H9 (cell line): ENCODE measurements at regions not wholly inside any gene's neighbourhood (a gene's known extent, or its start where the extent isn't known, plus 50 kb on each side); places are given as distances from the start of the nearest gene placed in this dataset.

Experiments used
- DNase-seq: peaks from one replicate; pipeline ENCODE4 v3.0.0-alpha.2; 2017
- H2AFZ ChIP-seq: one replicate; pipeline ENCODE4 v1.6.1; 2013; ENCODE audit warnings: mild to moderate bottlenecking, low read length, control low read depth, moderate library complexity
- H2AK5ac ChIP-seq: 2 replicates; pipeline ENCODE4 v1.6.1; 2013; ENCODE audit warnings: low read length, control low read depth, mixed read lengths; ENCODE audit not compliant: insufficient read length
- H2BK120ac ChIP-seq: one replicate; pipeline ENCODE4 v1.6.1; 2013; ENCODE audit warnings: low read depth, mild to moderate bottlenecking, low read length, control low read depth, inconsistent platforms; ENCODE audit not compliant: poor library complexity, severe bottlenecking
- H2BK12ac ChIP-seq: 2 replicates; pipeline ENCODE4 v1.6.1; 2013; ENCODE audit warnings: low read length, control low read depth, mixed read lengths, low read depth; ENCODE audit not compliant: insufficient read length
- H2BK15ac ChIP-seq: 2 replicates; pipeline ENCODE4 v1.6.1; 2013; ENCODE audit warnings: low read depth, low read length, control low read depth
- H2BK20ac ChIP-seq: one replicate; pipeline ENCODE4 v1.6.1; 2013; ENCODE audit warnings: low read depth, mild to moderate bottlenecking, low read length, control low read depth, inconsistent platforms; ENCODE audit not compliant: poor library complexity, severe bottlenecking
- H2BK5ac ChIP-seq: 2 replicates; pipeline ENCODE4 v1.6.1; 2013; ENCODE audit warnings: low read length, control low read depth, mixed read lengths; ENCODE audit not compliant: insufficient read length
- H3K14ac ChIP-seq: 2 replicates; pipeline ENCODE4 v1.6.1; 2013; ENCODE audit warnings: low read length, control low read depth; ENCODE audit not compliant: insufficient read depth
- H3K18ac ChIP-seq: 2 replicates; pipeline ENCODE4 v1.6.1; 2013; ENCODE audit warnings: low read depth, mild to moderate bottlenecking, mixed read lengths, low read length, control low read depth; ENCODE audit not compliant: insufficient read length
- H3K23ac ChIP-seq: 2 replicates; pipeline ENCODE4 v1.6.1; 2013; ENCODE audit warnings: low read length, control low read depth, mixed read lengths, low read depth; ENCODE audit not compliant: insufficient read length
- H3K23me2 ChIP-seq: 2 replicates; pipeline ENCODE4 v1.6.1; 2013; ENCODE audit warnings: low read depth, mild to moderate bottlenecking, mixed read lengths, low read length, control low read depth; ENCODE audit not compliant: insufficient read length, poor library complexity, severe bottlenecking
- H3K27ac ChIP-seq: 2 replicates; pipeline ENCODE4 v1.5.1; 2013; ENCODE audit warnings: low read length, control low read depth, mixed read lengths, low read depth; ENCODE audit not compliant: insufficient read length
- H3K27me3 ChIP-seq: 2 replicates; pipeline ENCODE4 v1.6.1; 2013; ENCODE audit warnings: low read length, control low read depth, inconsistent platforms; ENCODE audit not compliant: insufficient read depth
- H3K4ac ChIP-seq: 2 replicates; pipeline ENCODE4 v1.6.1; 2013; ENCODE audit warnings: low read depth, mild to moderate bottlenecking, control low read depth, inconsistent platforms, low read length, moderate library complexity
- H3K4me1 ChIP-seq: 2 replicates; pipeline ENCODE4 v1.6.1; 2013; ENCODE audit warnings: low read length, control low read depth, inconsistent platforms; ENCODE audit not compliant: insufficient read depth
- H3K4me2 ChIP-seq: 2 replicates; pipeline ENCODE4 v1.6.1; 2013; ENCODE audit warnings: low read length, control low read depth, mixed read lengths; ENCODE audit not compliant: insufficient read length, insufficient read depth
- H3K56ac ChIP-seq: 2 replicates; pipeline ENCODE4 v1.6.1; 2013; ENCODE audit warnings: low read depth, mild to moderate bottlenecking, mixed read lengths, low read length, control low read depth; ENCODE audit not compliant: insufficient read length
- H3K79me1 ChIP-seq: 2 replicates; pipeline ENCODE4 v1.6.1; 2013; ENCODE audit warnings: low read depth, mild to moderate bottlenecking, moderate library complexity, low read length, control low read depth, inconsistent platforms; ENCODE audit not compliant: insufficient read depth, poor library complexity, severe bottlenecking
- H3K79me2 ChIP-seq: 2 replicates; pipeline ENCODE4 v1.6.1; 2013; ENCODE audit warnings: low read length, control low read depth, inconsistent platforms; ENCODE audit not compliant: insufficient read depth
- H3K9ac ChIP-seq: 2 replicates; pipeline ENCODE4 v1.6.1; 2013; ENCODE audit warnings: low read length, control low read depth, mixed read lengths; ENCODE audit not compliant: insufficient read length; ENCODE audit errors: extremely low read depth
- H3K9me3 ChIP-seq: one replicate; pipeline ENCODE4 v1.6.1; 2013; ENCODE audit warnings: low read depth, low read length, inconsistent platforms; ENCODE audit not compliant: control insufficient read depth
- H3T11ph ChIP-seq: one replicate; pipeline ENCODE4 v1.6.1; 2013; ENCODE audit warnings: mild to moderate bottlenecking, low read length, control low read depth, inconsistent platforms
- H4K20me1 ChIP-seq: one replicate; pipeline ENCODE4 v1.6.1; 2013; ENCODE audit not compliant: control insufficient read depth, insufficient read length, insufficient read depth
- H4K5ac ChIP-seq: 2 replicates; pipeline ENCODE4 v1.6.1; 2013; ENCODE audit warnings: low read depth, mild to moderate bottlenecking, mixed read lengths, low read length, control low read depth; ENCODE audit not compliant: insufficient read length
- H4K8ac ChIP-seq: replicated peaks from 2 replicates; pipeline ENCODE4 v1.6.1; 2013; ENCODE audit warnings: low read length, control low read depth, mixed read lengths, low read depth; ENCODE audit not compliant: insufficient read length
- H4K91ac ChIP-seq: 2 replicates; pipeline ENCODE4 v1.6.1; 2013; ENCODE audit warnings: low read depth, mild to moderate bottlenecking, moderate library complexity, mixed read lengths, low read length, control low read depth; ENCODE audit not compliant: insufficient read length
- H3K27ac Mint-ChIP-seq, 3 experiments: 2 replicates in 2 of 3; 3 replicates in 1 of 3; pipeline ENCODE4 v1.8.0; 2020 to 2021; ENCODE audit warnings: mixed read lengths in 3 of 3, mild to moderate bottlenecking in 1 of 3, moderate library complexity in 1 of 3
- H3K27me3 Mint-ChIP-seq: 2 replicates; pipeline ENCODE4 v1.8.0; 2021; ENCODE audit warnings: low read depth, mild to moderate bottlenecking, moderate library complexity, mixed read lengths
- H3K36me3 Mint-ChIP-seq, 3 experiments: 2 replicates in 2 of 3; 3 replicates in 1 of 3; pipeline ENCODE4 v1.8.0; 2020 to 2021; ENCODE audit warnings: low read depth in 3 of 3, mixed read lengths in 3 of 3; ENCODE audit not compliant: insufficient read depth in 1 of 3
- H3K4me1 Mint-ChIP-seq, 2 experiments: 2 replicates each; pipeline ENCODE4 v1.8.0; 2020; ENCODE audit warnings: mixed read lengths in 2 of 2
- H3K4me3 Mint-ChIP-seq, 2 experiments: 2 replicates in 1 of 2; 3 replicates in 1 of 2; pipeline ENCODE4 v1.8.0; 2020 to 2021; ENCODE audit warnings: mild to moderate bottlenecking in 2 of 2, mixed read lengths in 2 of 2, moderate library complexity in 1 of 2
- H3K9me3 Mint-ChIP-seq, 2 experiments: 2 replicates in 1 of 2; 3 replicates in 1 of 2; pipeline ENCODE4 v1.8.0; 2020; ENCODE audit warnings: mild to moderate bottlenecking in 2 of 2, mixed read lengths in 2 of 2, moderate library complexity in 1 of 2
- WGBS: extraction: QIAGEN DNeasy Blood & Tissue Kit; methylation state at CpG from one replicate; pipeline ENCODE4 v1.1.7; 2013; ENCODE audit warnings: missing lambda C conversion rate, low lambda C conversion rate, mixed read lengths; ENCODE audit not compliant: insufficient read length; ENCODE audit errors: extremely low coverage; 5-methylcytosine and 5-hydroxymethylcytosine counted together
- TF ChIP-seq, protein P1 (sequence below): fragments of 200-600 bp; sonication (generic); conservative IDR thresholded peaks from 3 replicates; pipeline ENCODE4 v1.8.0; 2021; ENCODE audit warnings: antibody characterized with exemption, mild to moderate bottlenecking

DNA sequence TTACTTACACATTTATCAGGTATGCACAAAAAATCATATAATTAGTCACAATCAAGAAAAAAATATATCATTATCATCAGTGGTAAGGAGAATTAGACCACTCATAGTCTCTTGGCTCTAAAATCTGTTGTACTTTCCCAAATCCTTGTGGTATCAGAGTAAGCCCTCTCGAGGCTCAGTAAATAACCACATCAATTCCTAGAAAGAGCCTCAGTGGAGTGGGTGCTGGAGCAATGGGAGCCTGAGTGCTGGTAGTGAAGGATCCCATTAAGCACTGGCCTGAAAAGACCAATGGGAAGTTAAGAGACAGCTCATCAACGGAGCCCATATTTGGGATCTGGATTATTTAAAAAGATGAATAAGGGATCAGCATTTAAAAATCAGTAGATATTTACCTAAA, 130.3 kb upstream of the EFNA5 start:
- H3K4me2 ChIP-seq, result no peak overlapping the region
- no peak overlapping the region for H2AK5ac ChIP-seq
- no peak overlapping the region for H2BK12ac ChIP-seq
- Mint-ChIP-seq H3K4me3 (no peak overlapping the region), H3K27ac (no peak overlapping the region), H3K27me3 (no peaks in the 10 kb centered on the region), H3K9me3 (no peaks in the 10 kb centered on the region; a peak in 1 of 5 replicates), H3K4me1 (peaks cover 9 to 11% of the 10 kb centered on the region in 2 experiments), H3K36me3 (no peaks in the 10 kb centered on the region; a peak in 1 of 7 replicates)
- H3K4me1 ChIP-seq, result peaks cover 9% of the 10 kb centered on the region
- no peak overlapping the region for H4K8ac ChIP-seq
- H4K91ac ChIP-seq, result no peak overlapping the region
- no peak overlapping the region for H2BK20ac ChIP-seq
- H3K56ac ChIP-seq, result no peak overlapping the region
- H2BK15ac ChIP-seq, result no peak overlapping the region
- no peak overlapping the region for H3K14ac ChIP-seq
- no peak overlapping the region for H3K27ac ChIP-seq
- H4K20me1 ChIP-seq, result no peaks in the 10 kb centered on the region
- no peak overlapping the region for H3K4ac ChIP-seq
- H3K23ac ChIP-seq, result no peak overlapping the region
- TF ChIP-seq, protein P1, sequence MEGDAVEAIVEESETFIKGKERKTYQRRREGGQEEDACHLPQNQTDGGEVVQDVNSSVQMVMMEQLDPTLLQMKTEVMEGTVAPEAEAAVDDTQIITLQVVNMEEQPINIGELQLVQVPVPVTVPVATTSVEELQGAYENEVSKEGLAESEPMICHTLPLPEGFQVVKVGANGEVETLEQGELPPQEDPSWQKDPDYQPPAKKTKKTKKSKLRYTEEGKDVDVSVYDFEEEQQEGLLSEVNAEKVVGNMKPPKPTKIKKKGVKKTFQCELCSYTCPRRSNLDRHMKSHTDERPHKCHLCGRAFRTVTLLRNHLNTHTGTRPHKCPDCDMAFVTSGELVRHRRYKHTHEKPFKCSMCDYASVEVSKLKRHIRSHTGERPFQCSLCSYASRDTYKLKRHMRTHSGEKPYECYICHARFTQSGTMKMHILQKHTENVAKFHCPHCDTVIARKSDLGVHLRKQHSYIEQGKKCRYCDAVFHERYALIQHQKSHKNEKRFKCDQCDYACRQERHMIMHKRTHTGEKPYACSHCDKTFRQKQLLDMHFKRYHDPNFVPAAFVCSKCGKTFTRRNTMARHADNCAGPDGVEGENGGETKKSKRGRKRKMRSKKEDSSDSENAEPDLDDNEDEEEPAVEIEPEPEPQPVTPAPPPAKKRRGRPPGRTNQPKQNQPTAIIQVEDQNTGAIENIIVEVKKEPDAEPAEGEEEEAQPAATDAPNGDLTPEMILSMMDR, result no peak
- H4K5ac ChIP-seq, result no peak overlapping the region
- no peaks in the 10 kb centered on the region for H3K79me1 ChIP-seq
- no peaks in the 10 kb centered on the region for H3K23me2 ChIP-seq
- no peak for DNase-seq
- H3T11ph ChIP-seq, result no peak overlapping the region
- H3K9me3 ChIP-seq, result no peaks in the 10 kb centered on the region
- no peak overlapping the region for H2BK120ac ChIP-seq
- no peak overlapping the region for H2AFZ ChIP-seq
- H3K18ac ChIP-seq, result no peak overlapping the region
- WGBS, result no CpG with 5 or more reads among the region's 2 CpGs
- H3K27me3 ChIP-seq, result no peaks in the 10 kb centered on the region
- H2BK5ac ChIP-seq, result no peak overlapping the region
- H3K9ac ChIP-seq, result no peak overlapping the region
- no peaks in the 10 kb centered on the region for H3K79me2 ChIP-seq
